ENCODE measurements at regions not wholly inside any gene's neighbourhood (a gene's known extent, or its start where the extent isn't known, plus 50 kb on each side); places are given as distances from the start of the nearest gene placed in this dataset.
A peak's percentile ranks its signal among the peaks of the same experiment; 100 is the strongest.

DNA sequence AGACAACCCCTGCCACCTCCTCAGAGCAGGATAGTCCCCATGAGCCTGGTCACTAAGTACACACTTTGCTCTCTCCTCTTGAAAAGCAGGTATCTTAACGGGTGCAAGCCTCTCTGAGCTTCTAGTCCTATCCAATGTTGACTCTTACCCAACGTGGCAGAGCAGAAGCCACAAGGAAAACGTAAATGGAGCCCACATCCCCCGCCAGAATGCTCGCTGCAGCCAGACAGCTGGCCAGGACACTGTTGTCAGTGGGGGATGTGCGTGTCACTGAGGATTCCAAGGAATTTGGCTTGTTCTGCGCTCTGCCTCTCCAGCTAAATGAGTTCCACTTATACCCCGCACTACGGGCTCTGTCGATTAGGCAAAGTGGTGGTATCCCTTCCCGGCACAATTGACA, 67.8 kb upstream of the IGF1R start:
- Mint-ChIP-seq H3K27ac (no peak overlapping the region), H3K36me3 (ENCODE audit: insufficient read depth) (no peaks in the 10 kb centered on the region), H3K9me3 (no peaks in the 10 kb centered on the region), H3K4me1 (ENCODE audit: low read depth in 2 of 2) (no peaks in the 10 kb centered on the region), H3K4me3 (no peak overlapping the region), H3K27me3 (peaks cover 6 to 41% of the 10 kb centered on the region in 2 donors)
- no peak for DNase-seq
- ATAC-seq (replicated peaks): no peak

DNA sequence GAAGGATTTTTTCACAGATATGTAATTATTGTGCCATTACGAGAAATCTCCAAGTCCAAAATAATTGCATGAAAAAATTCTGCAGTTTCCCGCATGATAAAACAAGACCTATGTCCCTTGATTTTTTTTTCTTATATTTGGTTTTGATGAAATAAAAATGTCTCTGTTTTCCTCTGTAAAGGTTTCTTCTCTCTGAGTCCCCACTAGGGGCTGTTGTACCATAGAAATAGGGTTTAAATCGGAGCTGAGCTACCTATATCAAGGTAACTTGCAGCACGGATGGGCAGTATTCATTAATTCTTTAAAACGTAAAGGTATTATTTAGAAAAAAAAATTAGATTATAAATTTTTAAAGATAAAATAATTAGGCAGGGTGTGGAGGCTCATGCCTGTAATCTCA, 66.6 kb upstream of the IGF1R start:
- peaks cover 12 to 52% of the 10 kb centered on the region in 2 donors for H3K27me3 Mint-ChIP-seq
- DNase-seq (no peak), ATAC-seq (replicated peaks) (no peak)
- H3K27ac Mint-ChIP-seq: no peak overlapping the region
- H3K9me3 Mint-ChIP-seq: no peaks in the 10 kb centered on the region
- H3K36me3 Mint-ChIP-seq (ENCODE audit: insufficient read depth): no peaks in the 10 kb centered on the region
- H3K4me3 Mint-ChIP-seq: no peak overlapping the region
- H3K4me1 Mint-ChIP-seq (ENCODE audit: low read depth in 2 of 2): no peaks in the 10 kb centered on the region

DNA sequence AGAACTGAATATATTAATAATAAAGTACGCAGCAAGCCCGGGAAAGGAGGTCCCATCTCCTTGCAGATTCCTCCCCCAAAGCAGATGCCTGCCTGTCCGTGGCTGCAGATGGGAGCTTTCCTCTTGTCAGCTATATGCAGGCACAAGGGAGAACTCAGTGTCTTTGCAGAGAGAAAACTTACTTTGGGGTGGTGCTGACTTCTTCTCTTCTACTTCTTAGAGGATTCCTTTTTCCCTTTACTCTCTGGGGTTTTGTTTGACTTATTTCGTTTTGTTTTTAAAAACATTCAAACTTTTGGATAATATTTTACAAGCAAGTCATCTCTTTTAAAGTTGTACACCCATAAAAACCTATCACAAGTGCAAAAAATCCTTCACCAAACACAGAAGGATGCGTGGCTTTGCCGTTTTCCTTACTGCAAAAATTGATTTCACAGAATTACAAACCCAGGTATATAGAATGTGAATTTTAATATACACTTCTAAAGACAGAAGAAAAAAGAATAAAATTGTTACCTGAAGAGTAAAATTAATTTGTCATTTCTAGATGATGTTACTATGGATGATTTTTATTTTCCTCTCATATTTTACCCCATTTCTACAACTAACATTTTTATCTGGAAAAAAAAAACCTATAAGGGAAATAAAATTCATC, 65.3 kb upstream of the IGF1R start:
- Mint-ChIP-seq H3K9me3 (no peaks in the 10 kb centered on the region), H3K4me1 (ENCODE audit: low read depth in 2 of 2) (no peaks in the 10 kb centered on the region)
- ATAC-seq (replicated peaks): no peak

DNA sequence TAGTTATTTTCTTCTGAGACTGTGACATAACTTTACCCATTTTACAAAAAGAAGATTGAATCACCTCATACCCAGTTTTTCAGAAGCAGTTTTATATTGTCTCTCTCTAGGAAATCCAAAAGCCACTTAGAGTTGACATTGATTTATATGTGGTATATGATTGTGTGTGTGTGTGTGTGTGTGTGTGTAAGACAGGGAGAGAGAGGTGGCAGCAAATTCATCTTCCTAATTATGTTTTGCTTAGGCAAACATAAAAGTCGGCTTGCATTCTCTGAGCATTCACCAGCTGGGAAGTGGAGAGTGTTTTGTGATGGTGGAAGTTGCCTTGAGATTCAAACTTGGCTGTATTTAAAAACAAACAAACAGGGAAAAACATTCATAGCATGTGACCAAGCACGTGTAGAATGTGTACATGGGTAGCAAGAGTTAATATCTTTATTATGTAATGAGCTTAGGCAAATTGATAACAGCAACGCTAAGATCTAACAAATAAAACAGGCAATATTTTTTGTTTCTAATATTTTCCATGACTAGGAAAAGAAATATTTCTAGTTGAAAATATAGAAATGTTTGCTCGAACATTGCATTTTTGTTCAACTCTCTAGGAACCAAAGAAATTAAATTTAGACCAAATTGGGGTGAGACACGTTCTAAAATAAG, 64.4 kb upstream of the IGF1R start:
- H3K36me3 Mint-ChIP-seq (ENCODE audit: insufficient read depth): no peaks in the 10 kb centered on the region
- H3K9me3 Mint-ChIP-seq: no peaks in the 10 kb centered on the region
- no peaks in the 10 kb centered on the region for H3K4me1 Mint-ChIP-seq (ENCODE audit: low read depth in 2 of 2)
- DNase-seq (no peak), ATAC-seq (replicated peaks) (no peak)
- peaks cover 15 to 56% of the 10 kb centered on the region in 2 donors for H3K27me3 Mint-ChIP-seq
- no peak overlapping the region for H3K4me3 Mint-ChIP-seq
- no peak overlapping the region for H3K27ac Mint-ChIP-seq

More for the DNA sequence above, 65.3 kb upstream of the IGF1R start:
- no peak for DNase-seq
- Mint-ChIP-seq H3K4me3 (no peak overlapping the region), H3K27ac (no peak overlapping the region), H3K36me3 (ENCODE audit: insufficient read depth) (no peaks in the 10 kb centered on the region), H3K27me3 (peaks cover 12 to 56% of the 10 kb centered on the region in 2 donors)

DNA sequence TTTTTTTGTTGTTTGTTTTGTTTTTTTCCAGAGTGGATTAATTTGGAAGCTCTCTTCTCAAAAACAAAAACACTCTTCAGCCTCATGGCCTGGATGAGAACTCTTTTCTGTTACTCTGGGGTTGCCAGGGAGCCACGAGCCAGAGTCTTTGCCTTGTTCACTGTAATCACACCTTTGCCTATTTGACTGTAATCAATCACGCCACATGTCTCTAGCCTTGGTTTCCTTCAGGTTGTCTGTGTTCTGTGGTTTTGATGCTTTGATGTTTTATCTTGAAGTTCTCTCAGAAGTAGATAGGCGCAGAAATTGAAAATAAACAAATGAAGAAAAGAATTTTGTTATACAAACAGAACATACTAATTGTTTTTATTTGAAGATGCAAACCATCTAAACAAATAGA, 62.3 kb upstream of the IGF1R start:
- ATAC-seq (replicated peaks): no peak
- Mint-ChIP-seq H3K27ac (no peak overlapping the region), H3K36me3 (ENCODE audit: insufficient read depth) (no peaks in the 10 kb centered on the region), H3K4me1 (ENCODE audit: low read depth in 2 of 2) (no peaks in the 10 kb centered on the region), H3K4me3 (no peak overlapping the region), H3K27me3 (peaks cover 10 to 50% of the 10 kb centered on the region in 2 donors), H3K9me3 (no peaks in the 10 kb centered on the region)
- no peak for DNase-seq

DNA sequence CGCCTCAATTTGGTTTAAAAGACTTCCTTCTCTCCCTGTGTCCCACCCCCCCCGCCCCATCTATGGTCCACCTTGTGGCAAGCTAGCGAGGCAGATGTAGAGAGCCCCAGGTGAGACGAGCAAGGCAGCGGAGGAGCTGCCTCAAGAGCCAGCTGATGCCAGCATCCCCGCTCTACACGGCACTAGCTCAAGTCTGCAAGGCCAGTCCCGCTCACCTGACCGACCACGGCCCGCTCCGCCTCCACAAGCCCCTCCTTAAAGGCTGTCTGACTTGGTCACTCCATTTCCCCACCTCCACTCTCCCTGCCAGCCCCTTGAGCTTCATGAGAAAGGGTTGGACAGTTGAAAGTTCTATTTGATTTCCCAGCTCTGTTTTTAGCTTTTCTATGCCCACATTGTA, 56.2 kb upstream of the IGF1R start:
- Mint-ChIP-seq H3K9me3 (no peaks in the 10 kb centered on the region), H3K4me1 (ENCODE audit: low read depth in 2 of 2) (no peaks in the 10 kb centered on the region), H3K36me3 (ENCODE audit: insufficient read depth) (no peaks in the 10 kb centered on the region), H3K27me3 (peaks cover 9 to 52% of the 10 kb centered on the region in 2 donors), H3K27ac (peak overlapping the region in 1 of 2 donors; percentile 29), H3K4me3 (no peak overlapping the region)
- ATAC-seq (replicated peaks): no peak
- DNase-seq: no peak

DNA sequence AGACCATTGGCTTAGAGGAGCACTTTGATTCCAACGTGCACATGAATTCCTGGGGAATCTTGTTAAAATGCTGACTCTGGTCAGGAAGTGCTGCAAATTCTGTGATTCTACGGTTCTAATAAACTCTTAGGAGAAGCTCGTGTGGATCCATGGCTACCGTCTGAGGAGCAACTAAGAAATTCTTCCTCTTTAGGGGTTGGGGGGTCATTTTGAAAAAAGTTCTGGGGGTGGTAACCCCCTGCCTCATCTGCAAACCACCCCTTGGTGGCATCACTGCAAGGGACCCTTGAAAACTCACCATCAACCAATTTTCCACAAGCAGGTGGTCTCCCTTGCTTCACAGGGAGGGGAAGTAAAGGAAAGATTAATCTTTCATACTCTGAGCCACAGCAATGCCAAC, 52.2 kb upstream of the IGF1R start:
- ATAC-seq (replicated peaks): no peak
- Mint-ChIP-seq H3K27ac (no peak overlapping the region), H3K4me3 (no peak overlapping the region), H3K9me3 (no peaks in the 10 kb centered on the region), H3K4me1 (ENCODE audit: low read depth in 2 of 2) (peaks cover 0 to 8% of the 10 kb centered on the region in 2 donors), H3K27me3 (peaks cover 5 to 68% of the 10 kb centered on the region in 2 donors), H3K36me3 (ENCODE audit: insufficient read depth) (no peaks in the 10 kb centered on the region)
- DNase-seq: no peak

DNA sequence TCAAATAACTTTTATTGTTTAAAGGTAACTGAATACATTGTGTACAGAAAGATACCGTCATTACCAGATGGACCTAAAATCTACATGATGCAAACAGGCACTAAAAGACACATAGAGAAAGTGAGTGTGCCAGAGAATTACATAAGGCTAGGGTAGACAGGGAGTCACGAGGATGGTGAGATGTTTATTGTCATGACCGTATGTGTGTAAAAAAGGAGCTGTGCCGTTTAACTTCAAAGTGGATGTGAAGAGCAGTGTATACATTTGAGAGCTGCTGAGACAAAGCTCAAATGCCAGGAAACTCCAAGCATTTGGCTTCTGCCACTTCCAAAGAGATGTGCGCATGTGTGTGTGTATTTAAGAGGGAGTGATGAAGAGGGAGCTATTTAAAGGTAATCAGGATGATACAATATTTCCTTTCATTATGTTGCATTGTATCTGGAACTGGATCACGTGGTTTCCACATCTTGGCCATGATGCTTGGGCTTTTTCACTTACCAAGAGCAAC, 51.4 kb upstream of the IGF1R start:
- Mint-ChIP-seq H3K27me3 (peaks cover 5 to 67% of the 10 kb centered on the region in 2 donors), H3K9me3 (no peaks in the 10 kb centered on the region), H3K4me3 (no peak overlapping the region), H3K27ac (no peak overlapping the region), H3K4me1 (ENCODE audit: low read depth in 2 of 2) (peaks cover 0 to 8% of the 10 kb centered on the region in 2 donors), H3K36me3 (ENCODE audit: insufficient read depth) (no peaks in the 10 kb centered on the region)
- no peak for DNase-seq
- ATAC-seq (replicated peaks): no peak

DNA sequence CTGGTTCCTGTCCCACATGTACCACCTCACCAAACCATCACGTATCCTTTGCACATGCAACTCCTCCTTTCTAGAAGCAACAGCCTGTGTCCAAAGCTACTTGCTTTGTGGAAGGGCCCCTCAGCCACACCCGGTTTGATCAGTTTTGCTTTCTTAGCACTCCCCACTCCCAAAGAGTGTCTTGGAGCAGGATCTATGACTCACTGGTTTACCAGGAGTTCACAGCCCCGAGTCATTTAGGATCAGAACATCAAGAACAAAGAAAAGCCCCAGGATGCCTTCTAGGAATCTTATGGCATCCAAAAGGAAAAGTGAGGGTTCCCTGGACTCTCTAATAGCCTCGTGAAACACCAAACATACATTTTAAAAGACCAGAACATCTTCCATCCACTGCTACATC, 50.7 kb upstream of the IGF1R start:
- DNase-seq (no peak), ATAC-seq (replicated peaks) (no peak)
- H3K9me3 Mint-ChIP-seq: no peaks in the 10 kb centered on the region
- peaks cover 0 to 8% of the 10 kb centered on the region in 2 donors for H3K4me1 Mint-ChIP-seq (ENCODE audit: low read depth in 2 of 2)
- H3K27ac Mint-ChIP-seq: no peak overlapping the region
- peaks cover under 1 to 62% of the 10 kb centered on the region in 2 donors for H3K27me3 Mint-ChIP-seq
- no peaks in the 10 kb centered on the region for H3K36me3 Mint-ChIP-seq (ENCODE audit: insufficient read depth)
- H3K4me3 Mint-ChIP-seq: no peak overlapping the region
